PFSK-1 (cell line): ENCODE measurements at regions not wholly inside any gene's neighbourhood (a gene's known extent, or its start where the extent isn't known, plus 50 kb on each side); places are given as distances from the start of the nearest gene placed in this dataset.

Experiments
- FOXP2 ChIP-seq: optimal IDR thresholded peaks from 2 replicates; pipeline ENCODE3; 2011; ENCODE audit warnings: borderline replicate concordance, control low read depth, inconsistent platforms; ENCODE audit not compliant: insufficient read depth; ENCODE audit errors: extremely low read length, extremely low read depth
- POLR2AphosphoS5 ChIP-seq: IDR thresholded peaks from 2 replicates; pipeline ENCODE4 v1.6.1; 2012; ENCODE audit warnings: low read depth, mild to moderate bottlenecking, control low read depth, low read length, moderate library complexity
- SIN3A ChIP-seq: IDR thresholded peaks from 2 replicates; pipeline ENCODE4 v1.6.1; 2012; ENCODE audit warnings: mild to moderate bottlenecking, low read length, moderate library complexity, borderline replicate concordance; ENCODE audit not compliant: insufficient read depth
- TAF1 ChIP-seq: IDR thresholded peaks from 2 replicates; pipeline ENCODE4 v1.6.1; 2012; ENCODE audit warnings: low read length, control low read depth, borderline replicate concordance; ENCODE audit not compliant: insufficient read depth
- TF ChIP-seq, protein P1 (sequence below), 2 experiments: IDR thresholded peaks; 2 replicates each; pipeline versions ENCODE4 v1.6.1 to v1.8.0; 2011 to 2012; ENCODE audit warnings: low read depth in 2 of 2, low read length in 2 of 2, control low read depth in 1 of 2, inconsistent platforms in 1 of 2, mild to moderate bottlenecking in 1 of 2, moderate library complexity in 1 of 2; ENCODE audit not compliant: insufficient read depth in 1 of 2

GRCh38 chr5:125439243-125439642, 692.8 kb upstream of the ZNF608 start:
- no peak for TF ChIP-seq TAF1
- TF ChIP-seq SIN3A = no peak
- TF ChIP-seq, protein P1, sequence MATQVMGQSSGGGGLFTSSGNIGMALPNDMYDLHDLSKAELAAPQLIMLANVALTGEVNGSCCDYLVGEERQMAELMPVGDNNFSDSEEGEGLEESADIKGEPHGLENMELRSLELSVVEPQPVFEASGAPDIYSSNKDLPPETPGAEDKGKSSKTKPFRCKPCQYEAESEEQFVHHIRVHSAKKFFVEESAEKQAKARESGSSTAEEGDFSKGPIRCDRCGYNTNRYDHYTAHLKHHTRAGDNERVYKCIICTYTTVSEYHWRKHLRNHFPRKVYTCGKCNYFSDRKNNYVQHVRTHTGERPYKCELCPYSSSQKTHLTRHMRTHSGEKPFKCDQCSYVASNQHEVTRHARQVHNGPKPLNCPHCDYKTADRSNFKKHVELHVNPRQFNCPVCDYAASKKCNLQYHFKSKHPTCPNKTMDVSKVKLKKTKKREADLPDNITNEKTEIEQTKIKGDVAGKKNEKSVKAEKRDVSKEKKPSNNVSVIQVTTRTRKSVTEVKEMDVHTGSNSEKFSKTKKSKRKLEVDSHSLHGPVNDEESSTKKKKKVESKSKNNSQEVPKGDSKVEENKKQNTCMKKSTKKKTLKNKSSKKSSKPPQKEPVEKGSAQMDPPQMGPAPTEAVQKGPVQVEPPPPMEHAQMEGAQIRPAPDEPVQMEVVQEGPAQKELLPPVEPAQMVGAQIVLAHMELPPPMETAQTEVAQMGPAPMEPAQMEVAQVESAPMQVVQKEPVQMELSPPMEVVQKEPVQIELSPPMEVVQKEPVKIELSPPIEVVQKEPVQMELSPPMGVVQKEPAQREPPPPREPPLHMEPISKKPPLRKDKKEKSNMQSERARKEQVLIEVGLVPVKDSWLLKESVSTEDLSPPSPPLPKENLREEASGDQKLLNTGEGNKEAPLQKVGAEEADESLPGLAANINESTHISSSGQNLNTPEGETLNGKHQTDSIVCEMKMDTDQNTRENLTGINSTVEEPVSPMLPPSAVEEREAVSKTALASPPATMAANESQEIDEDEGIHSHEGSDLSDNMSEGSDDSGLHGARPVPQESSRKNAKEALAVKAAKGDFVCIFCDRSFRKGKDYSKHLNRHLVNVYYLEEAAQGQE (IDR thresholded peaks at IDR 0.05; ENCODE audit: insufficient read depth in 1 of 2, low read depth in 2 of 2, low read length in 2 of 2) = no peak

- TF ChIP-seq, protein P1 (IDR thresholded peaks at IDR 0.05; ENCODE audit: insufficient read depth in 1 of 2, low read depth in 2 of 2, low read length in 2 of 2) = no peak
- TF ChIP-seq SIN3A (no peak), POLR2AphosphoS5 (no peak), TAF1 (no peak), FOXP2 (no peak)
Measured at GRCh38 chr5:125440905-125441304, 694.5 kb upstream of the ZNF608 start.

- TF ChIP-seq FOXP2 = no peak
- TF ChIP-seq POLR2AphosphoS5 = no peak
- no peak for TF ChIP-seq TAF1
- no peak for TF ChIP-seq SIN3A
- TF ChIP-seq, protein P1 (IDR thresholded peaks at IDR 0.05; ENCODE audit: insufficient read depth in 1 of 2, low read depth in 2 of 2, low read length in 2 of 2) = no peak
Measured at GRCh38 chr5:125446986-125447385, 700.5 kb upstream of the ZNF608 start.

- TF ChIP-seq SIN3A (no peak), FOXP2 (no peak), TAF1 (no peak), POLR2AphosphoS5 (no peak)
- TF ChIP-seq, protein P1 (IDR thresholded peaks at IDR 0.05; ENCODE audit: insufficient read depth in 1 of 2, low read depth in 2 of 2, low read length in 2 of 2) = no peak
Measured at GRCh38 chr5:125450771-125451170, 704.3 kb upstream of the ZNF608 start.

DNA sequence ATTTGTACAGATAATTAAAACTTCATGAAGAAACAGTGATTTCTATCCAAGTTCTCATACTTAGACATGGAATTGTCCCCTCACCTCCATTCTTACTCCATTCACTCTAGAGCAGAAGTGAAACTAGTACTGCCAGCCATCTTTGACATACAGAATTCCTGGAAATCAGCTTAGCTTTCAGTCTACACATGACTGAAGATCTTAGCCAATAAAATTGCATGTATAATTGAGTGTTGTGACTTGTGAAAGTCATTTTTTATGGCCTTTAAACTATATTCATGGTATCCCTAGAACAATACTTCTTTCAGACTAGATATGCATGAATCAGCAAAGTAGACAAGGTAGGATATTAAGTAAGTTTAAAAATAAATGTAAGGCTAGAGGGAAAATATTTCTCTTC, 705.2 kb upstream of the ZNF608 start:
- no peak for TF ChIP-seq SIN3A
- TF ChIP-seq, protein P1 (IDR thresholded peaks at IDR 0.05; ENCODE audit: insufficient read depth in 1 of 2, low read depth in 2 of 2, low read length in 2 of 2) = no peak
- no peak for TF ChIP-seq TAF1
- no peak for TF ChIP-seq POLR2AphosphoS5
- no peak for TF ChIP-seq FOXP2
